Neural cell (in vitro differentiated cells): ENCODE measurements at regions not wholly inside any gene's neighbourhood (a gene's known extent, or its start where the extent isn't known, plus 50 kb on each side); places are given as distances from the start of the nearest gene placed in this dataset.

Source experiments
- H2AFZ ChIP-seq: fragments of 200-600, 300-800 bp; sonication (generic), shearing (Covaris generic); 2 replicates; pipeline ENCODE4 v1.6.0; 2014; ENCODE audit warnings: low read depth, mild to moderate bottlenecking, antibody characterized with exemption, low read length, moderate library complexity
- H3F3A ChIP-seq: fragments of 200-600 bp; shearing (Covaris generic); 2 replicates; pipeline ENCODE4 v1.6.1; 2016; ENCODE audit warnings: mild to moderate bottlenecking, moderate library complexity, mixed read lengths, antibody characterized with exemption, low read length; ENCODE audit not compliant: insufficient read depth, poor library complexity, severe bottlenecking
- H3K27ac ChIP-seq: fragments of 200-600, 300-800 bp; sonication (generic), shearing (Covaris generic); 2 replicates; pipeline ENCODE4 v1.5.1; 2014; ENCODE audit warnings: mild to moderate bottlenecking, low read length, moderate library complexity
- H3K27me3 ChIP-seq: fragments of 300-800, 200-600 bp; sonication (generic), shearing (Covaris generic); 2 replicates; pipeline ENCODE4 v1.6.0; 2014; ENCODE audit warnings: mild to moderate bottlenecking, low read depth, low read length, moderate library complexity; ENCODE audit not compliant: insufficient read depth
- H3K36me3 ChIP-seq: fragments of 300-800, 200-600 bp; sonication (generic), shearing (Covaris generic); 2 replicates; pipeline ENCODE4 v1.5.1; 2014; ENCODE audit warnings: mild to moderate bottlenecking, antibody characterized with exemption, low read length, moderate library complexity; ENCODE audit not compliant: insufficient read depth
- H3K4me2 ChIP-seq: fragments of 300-800, 200-600 bp; sonication (generic), shearing (Covaris generic); 2 replicates; pipeline ENCODE4 v1.6.0; 2014; ENCODE audit warnings: mild to moderate bottlenecking, low read length
- H3K4me3 ChIP-seq: fragments of 300-800, 200-600 bp; sonication (generic), shearing (Covaris generic); 2 replicates; pipeline ENCODE4 v1.5.1; 2014; ENCODE audit warnings: mild to moderate bottlenecking, low read length, moderate library complexity
- H3K79me2 ChIP-seq: fragments of 200-600 bp; shearing (Covaris generic); replicated peaks from 2 replicates; pipeline ENCODE4 v1.6.0; 2014; ENCODE audit warnings: mild to moderate bottlenecking, low read length, moderate library complexity; ENCODE audit not compliant: insufficient read depth
- H3K9ac ChIP-seq: fragments of 300-800, 200-600 bp; sonication (generic), shearing (Covaris generic); 2 replicates; pipeline ENCODE4 v1.6.1; 2016; ENCODE audit warnings: mild to moderate bottlenecking, low read length, mixed read lengths
- H3K9me2 ChIP-seq: fragments of 200-600 bp; shearing (Covaris generic); 2 replicates; pipeline ENCODE4 v1.6.1; 2016; ENCODE audit warnings: mild to moderate bottlenecking, low read length, mixed read lengths; ENCODE audit not compliant: insufficient read depth
- H3K9me3 ChIP-seq: fragments of 200-600, 300-800 bp; sonication (generic), shearing (Covaris generic); 2 replicates; pipeline ENCODE4 v1.6.1; 2016; ENCODE audit warnings: mild to moderate bottlenecking, mixed run types, low read length, moderate library complexity, mixed read lengths
- H4K20me1 ChIP-seq: fragments of 200-600 bp; shearing (Covaris generic); 2 replicates; pipeline ENCODE4 v1.6.1; 2016; ENCODE audit warnings: mild to moderate bottlenecking, mixed run types; ENCODE audit not compliant: insufficient read depth
- CTCF ChIP-seq: fragments of 450-650 bp; IDR thresholded peaks from 2 replicates; pipeline ENCODE4 v1.5.1; 2014; ENCODE audit warnings: antibody characterized with exemption, mild to moderate bottlenecking, moderate library complexity; ENCODE audit not compliant: poor library complexity, severe bottlenecking
- EP300 ChIP-seq: fragments of 450-650 bp; conservative IDR thresholded peaks from 2 replicates; pipeline ENCODE4 v1.6.1; 2014; ENCODE audit warnings: antibody characterized with exemption, mild to moderate bottlenecking, moderate library complexity; ENCODE audit not compliant: poor library complexity, severe bottlenecking
- EZH2 ChIP-seq: fragments of 200-600, 300-800 bp; shearing (Covaris generic), sonication (generic); IDR thresholded peaks from 2 replicates; pipeline ENCODE4 v1.6.1; 2014; ENCODE audit warnings: antibody characterized with exemption, low read length, borderline replicate concordance, mild to moderate bottlenecking; ENCODE audit not compliant: insufficient read depth, poor library complexity, severe bottlenecking
- MXI1 ChIP-seq: fragments of 450-650 bp; conservative IDR thresholded peaks from 2 replicates; pipeline ENCODE4 v1.6.1; 2014; ENCODE audit warnings: antibody characterized with exemption, mild to moderate bottlenecking; ENCODE audit not compliant: poor library complexity, severe bottlenecking
- POLR2AphosphoS5 ChIP-seq: IDR thresholded peaks from 2 replicates; pipeline ENCODE4 v1.6.1; 2012
- RAD21 ChIP-seq: fragments of 450-650 bp; conservative IDR thresholded peaks from 2 replicates; pipeline ENCODE4 v1.6.1; 2014; ENCODE audit warnings: antibody characterized with exemption, mild to moderate bottlenecking, moderate library complexity
- REST ChIP-seq: IDR thresholded peaks from 2 replicates; pipeline ENCODE4 v1.6.1; 2012; ENCODE audit warnings: borderline replicate concordance
- SMC3 ChIP-seq: fragments of 450-650 bp; conservative IDR thresholded peaks from 2 replicates; pipeline ENCODE4 v1.6.1; 2014; ENCODE audit warnings: antibody characterized with exemption, mild to moderate bottlenecking, moderate library complexity; ENCODE audit not compliant: poor library complexity
- TAF1 ChIP-seq: IDR thresholded peaks from 2 replicates; pipeline ENCODE4 v1.6.1; 2012; ENCODE audit warnings: low read depth

- no peaks in the 10 kb centered on the region for H3K9me2 ChIP-seq
- no peak overlapping the region for H3K4me3 ChIP-seq
- H3K27me3 ChIP-seq = no peaks in the 10 kb centered on the region
- no peaks in the 10 kb centered on the region for H3K79me2 ChIP-seq
- H3K4me2 ChIP-seq = no peak overlapping the region
- no peak overlapping the region for H2AFZ ChIP-seq
- H3F3A ChIP-seq = no peaks in the 10 kb centered on the region
- no peaks in the 10 kb centered on the region for H3K36me3 ChIP-seq
- TF ChIP-seq CTCF (peak; percentile 89), TAF1 (no peak), SMC3 (peak; percentile 94), REST (no peak), POLR2AphosphoS5 (peak; percentile 7), RAD21 (peak; percentile 90), EZH2 (no peak)
- H3K9ac ChIP-seq = no peak overlapping the region
- no peaks in the 10 kb centered on the region for H3K9me3 ChIP-seq
- no peaks in the 10 kb centered on the region for H4K20me1 ChIP-seq
- no peak overlapping the region for H3K27ac ChIP-seq
Observed at GRCh38 chr12:4855121-4855924, 54.4 kb upstream of the KCNA1 start.

- no peak overlapping the region for H3K4me3 ChIP-seq
- peak; percentile 38 for TF ChIP-seq EP300
- no peak for TF ChIP-seq MXI1
- peak; percentile 27 for TF ChIP-seq POLR2AphosphoS5
- no peak for TF ChIP-seq SMC3
- no peak for TF ChIP-seq REST
- H3K9me2 ChIP-seq = no peaks in the 10 kb centered on the region
Observed at GRCh38 chr12:4856596-4856995, 53.1 kb upstream of the KCNA1 start.

More at GRCh38 chr12:4856596-4856995, 53.1 kb upstream of the KCNA1 start:
- H3K4me2 ChIP-seq = no peak overlapping the region
- H3K36me3 ChIP-seq = no peaks in the 10 kb centered on the region
- no peaks in the 10 kb centered on the region for H3K79me2 ChIP-seq
- H4K20me1 ChIP-seq = no peaks in the 10 kb centered on the region
- no peaks in the 10 kb centered on the region for H3K9me3 ChIP-seq
- no peaks in the 10 kb centered on the region for H3F3A ChIP-seq
- H3K27ac ChIP-seq = peak overlapping the region; percentile 64
- no peak overlapping the region for H3K9ac ChIP-seq
- H3K27me3 ChIP-seq = no peaks in the 10 kb centered on the region
- no peak overlapping the region for H2AFZ ChIP-seq
